Neural progenitor cell (in vitro differentiated cells): ENCODE measurements at regions not wholly inside any gene's neighbourhood (a gene's known extent, or its start where the extent isn't known, plus 50 kb on each side); places are given as distances from the start of the nearest gene placed in this dataset.

Experiments
- DNase-seq: peaks from one replicate; pipeline ENCODE4 v3.0.0-alpha.2; 2016; ENCODE audit warnings: low spot score
- H2AFZ ChIP-seq: fragments of 200-600 bp; sonication (generic); replicated peaks from 2 replicates; pipeline ENCODE4 v1.6.1; 2016; ENCODE audit warnings: antibody characterized with exemption
- H3F3A ChIP-seq: fragments of 200-600 bp; sonication (generic); 2 replicates; pipeline ENCODE4 v1.6.1; 2016; ENCODE audit warnings: antibody characterized with exemption, low read depth
- H3K27ac ChIP-seq: fragments of 200-600 bp; sonication (generic); 2 replicates; pipeline ENCODE4 v1.5.1; 2016; ENCODE audit warnings: mild to moderate bottlenecking
- H3K27me3 ChIP-seq: fragments of 200-600 bp; sonication (generic); 2 replicates; pipeline ENCODE4 v1.6.1; 2016; ENCODE audit warnings: mild to moderate bottlenecking, moderate library complexity
- H3K36me3 ChIP-seq: fragments of 200-600 bp; sonication (generic); 2 replicates; pipeline ENCODE4 v1.5.1; 2016
- H3K4me1 ChIP-seq: fragments of 200-600 bp; sonication (generic); 2 replicates; pipeline ENCODE4 v1.6.1; 2016; ENCODE audit warnings: mixed run types
- H3K4me2 ChIP-seq: fragments of 200-600 bp; sonication (generic); 2 replicates; pipeline ENCODE4 v1.6.1; 2016
- H3K4me3 ChIP-seq: fragments of 200-600 bp; sonication (generic); 2 replicates; pipeline ENCODE4 v1.5.1; 2016
- H3K79me2 ChIP-seq: fragments of 200-600 bp; sonication (generic); 2 replicates; pipeline ENCODE4 v1.6.1; 2016; ENCODE audit warnings: low read depth
- H3K9ac ChIP-seq: fragments of 200-600 bp; sonication (generic); 2 replicates; pipeline ENCODE4 v1.6.1; 2016
- H3K9me3 ChIP-seq: fragments of 200-600 bp; sonication (generic); 2 replicates; pipeline ENCODE4 v1.5.1; 2016; ENCODE audit warnings: low read depth
- H4K20me1 ChIP-seq: fragments of 200-600 bp; sonication (generic); 2 replicates; pipeline ENCODE4 v1.6.1; 2016; ENCODE audit warnings: low read depth
- H3K27ac Mint-ChIP-seq: 3 replicates; pipeline ENCODE4 v1.8.0; 2021; ENCODE audit warnings: mixed read lengths
- H3K27me3 Mint-ChIP-seq: 2 replicates; pipeline ENCODE4 v1.8.0; 2022; ENCODE audit warnings: low read depth, mild to moderate bottlenecking, inconsistent platforms, moderate library complexity, mixed read lengths; ENCODE audit not compliant: insufficient read depth
- H3K36me3 Mint-ChIP-seq: 3 replicates; pipeline ENCODE4 v1.8.0; 2021; ENCODE audit warnings: mixed read lengths
- H3K4me1 Mint-ChIP-seq: 3 replicates; pipeline ENCODE4 v1.8.0; 2021; ENCODE audit warnings: mixed read lengths
- H3K4me3 Mint-ChIP-seq: 3 replicates; pipeline ENCODE4 v1.8.0; 2021; ENCODE audit warnings: mild to moderate bottlenecking, moderate library complexity, mixed read lengths
- H3K9me3 Mint-ChIP-seq: 3 replicates; pipeline ENCODE4 v1.8.0; 2020; ENCODE audit warnings: mixed read lengths
- EZH2 ChIP-seq: fragments of 200-600 bp; sonication (generic); IDR thresholded peaks from 2 replicates; pipeline ENCODE4 v1.6.1; 2017; ENCODE audit warnings: antibody characterized with exemption, mild to moderate bottlenecking, moderate library complexity
- EZH2phosphoT487 ChIP-seq: fragments of 200-600 bp; sonication (generic); IDR thresholded peaks from 2 replicates; pipeline ENCODE4 v1.6.1; 2017; ENCODE audit warnings: antibody characterized with exemption
- TF ChIP-seq, protein P1 (sequence below): fragments of 200-600 bp; sonication (generic); IDR thresholded peaks from 2 replicates; pipeline ENCODE4 v1.5.1; 2017; ENCODE audit warnings: antibody characterized with exemption, mild to moderate bottlenecking

DNA sequence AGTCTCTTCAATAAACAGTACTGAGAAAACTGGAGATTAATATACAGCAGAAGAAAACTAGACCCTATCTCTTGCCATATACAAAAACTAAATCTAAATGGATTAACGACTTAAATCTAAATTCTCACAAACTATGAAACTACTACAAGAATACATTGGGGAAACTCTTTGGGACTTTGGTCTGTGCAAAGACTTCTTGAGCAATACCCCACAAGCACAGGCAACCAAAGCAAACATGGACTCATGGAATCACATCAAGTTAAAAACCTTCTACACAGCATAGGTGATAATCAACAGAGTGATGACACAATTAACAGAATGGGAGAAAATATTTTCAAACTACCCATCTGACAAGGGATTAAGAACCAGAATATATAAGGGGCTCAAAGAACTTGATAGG lies 848.2 kb upstream of the NRXN1 start:
- no peaks in the 10 kb centered on the region for H3K4me1 Mint-ChIP-seq
- TF ChIP-seq EZH2phosphoT487 (no peak), EZH2 (no peak)
- TF ChIP-seq, protein P1, sequence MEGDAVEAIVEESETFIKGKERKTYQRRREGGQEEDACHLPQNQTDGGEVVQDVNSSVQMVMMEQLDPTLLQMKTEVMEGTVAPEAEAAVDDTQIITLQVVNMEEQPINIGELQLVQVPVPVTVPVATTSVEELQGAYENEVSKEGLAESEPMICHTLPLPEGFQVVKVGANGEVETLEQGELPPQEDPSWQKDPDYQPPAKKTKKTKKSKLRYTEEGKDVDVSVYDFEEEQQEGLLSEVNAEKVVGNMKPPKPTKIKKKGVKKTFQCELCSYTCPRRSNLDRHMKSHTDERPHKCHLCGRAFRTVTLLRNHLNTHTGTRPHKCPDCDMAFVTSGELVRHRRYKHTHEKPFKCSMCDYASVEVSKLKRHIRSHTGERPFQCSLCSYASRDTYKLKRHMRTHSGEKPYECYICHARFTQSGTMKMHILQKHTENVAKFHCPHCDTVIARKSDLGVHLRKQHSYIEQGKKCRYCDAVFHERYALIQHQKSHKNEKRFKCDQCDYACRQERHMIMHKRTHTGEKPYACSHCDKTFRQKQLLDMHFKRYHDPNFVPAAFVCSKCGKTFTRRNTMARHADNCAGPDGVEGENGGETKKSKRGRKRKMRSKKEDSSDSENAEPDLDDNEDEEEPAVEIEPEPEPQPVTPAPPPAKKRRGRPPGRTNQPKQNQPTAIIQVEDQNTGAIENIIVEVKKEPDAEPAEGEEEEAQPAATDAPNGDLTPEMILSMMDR, result no peak
- no peaks in the 10 kb centered on the region for H3K36me3 ChIP-seq
- no peak overlapping the region for H3K9ac ChIP-seq
- H3F3A ChIP-seq, result no peaks in the 10 kb centered on the region
- no peaks in the 10 kb centered on the region for H4K20me1 ChIP-seq
- H3K27ac ChIP-seq, result no peak overlapping the region
- no peaks in the 10 kb centered on the region for H3K27me3 Mint-ChIP-seq
- no peaks in the 10 kb centered on the region for H3K9me3 ChIP-seq
- peaks cover 12% of the 10 kb centered on the region for H3K9me3 Mint-ChIP-seq
- H3K4me2 ChIP-seq, result no peak overlapping the region
- H3K4me3 ChIP-seq, result no peak overlapping the region
- no peak overlapping the region for H3K4me3 Mint-ChIP-seq
- no peaks in the 10 kb centered on the region for H3K79me2 ChIP-seq
- H3K27me3 ChIP-seq, result no peaks in the 10 kb centered on the region
- H3K4me1 ChIP-seq, result no peaks in the 10 kb centered on the region
- no peak for DNase-seq
- no peaks in the 10 kb centered on the region for H3K36me3 Mint-ChIP-seq
- H2AFZ ChIP-seq, result no peak overlapping the region
- no peak overlapping the region for H3K27ac Mint-ChIP-seq

DNA sequence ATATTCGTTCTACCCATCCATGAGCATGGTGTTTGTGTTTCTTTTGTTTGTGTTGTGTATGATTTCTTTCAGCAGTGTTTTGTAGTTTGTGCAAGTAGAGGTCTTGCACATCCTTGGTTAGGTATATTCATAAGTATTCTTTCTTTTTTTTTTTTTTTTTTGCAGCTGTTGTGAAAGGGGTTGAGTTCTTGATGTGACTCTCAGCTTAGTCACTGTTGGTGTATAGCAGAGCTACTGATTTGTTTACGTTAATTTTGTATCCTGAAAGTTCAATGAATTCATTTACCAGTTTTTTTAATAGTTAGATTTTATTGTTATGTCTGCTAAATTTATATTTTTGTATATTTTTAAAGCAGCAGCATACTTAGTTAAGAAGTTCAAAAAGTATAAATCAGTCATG lies 834.4 kb upstream of the NRXN1 start:
- no peak overlapping the region for H3K9ac ChIP-seq
- no peaks in the 10 kb centered on the region for H3F3A ChIP-seq
- H3K79me2 ChIP-seq, result no peaks in the 10 kb centered on the region
- Mint-ChIP-seq H3K4me1 (no peaks in the 10 kb centered on the region), H3K9me3 (peaks cover 4% of the 10 kb centered on the region), H3K36me3 (no peaks in the 10 kb centered on the region), H3K4me3 (no peak overlapping the region), H3K27me3 (no peaks in the 10 kb centered on the region), H3K27ac (no peak overlapping the region)
- no peak overlapping the region for H2AFZ ChIP-seq
- H3K4me1 ChIP-seq, result no peaks in the 10 kb centered on the region
- TF ChIP-seq EZH2 (no peak), EZH2phosphoT487 (no peak)
- TF ChIP-seq, protein P1, result no peak
- no peak overlapping the region for H3K4me2 ChIP-seq
- H4K20me1 ChIP-seq, result no peaks in the 10 kb centered on the region
- DNase-seq, result no peak
- H3K4me3 ChIP-seq, result no peak overlapping the region
- no peaks in the 10 kb centered on the region for H3K27me3 ChIP-seq
- H3K36me3 ChIP-seq, result no peaks in the 10 kb centered on the region
- H3K9me3 ChIP-seq, result no peaks in the 10 kb centered on the region
- no peak overlapping the region for H3K27ac ChIP-seq

DNA sequence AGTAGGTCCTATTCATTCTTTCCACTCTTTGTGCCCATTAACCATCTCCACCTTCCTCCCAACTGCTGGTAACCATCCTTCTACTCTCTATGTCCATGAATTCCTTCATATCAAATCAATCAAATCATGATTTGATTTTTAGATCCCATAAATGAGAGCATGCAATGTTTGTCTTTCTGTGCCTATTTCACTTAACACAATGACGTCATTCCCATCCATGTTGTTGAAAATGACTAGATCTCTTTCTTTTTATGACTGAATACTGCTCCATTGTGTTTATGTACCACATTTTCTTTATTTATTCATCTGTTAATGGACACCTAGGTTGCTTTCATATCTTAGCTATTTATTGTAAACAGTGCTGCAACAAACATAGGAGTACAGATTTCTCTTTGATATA lies 827.3 kb upstream of the NRXN1 start:
- H3K27me3 ChIP-seq, result no peaks in the 10 kb centered on the region
- no peaks in the 10 kb centered on the region for H3K36me3 ChIP-seq
- no peaks in the 10 kb centered on the region for H3K79me2 ChIP-seq
- H3F3A ChIP-seq, result no peaks in the 10 kb centered on the region
- Mint-ChIP-seq H3K4me3 (no peak overlapping the region), H3K4me1 (no peaks in the 10 kb centered on the region), H3K27ac (no peak overlapping the region), H3K9me3 (no peaks in the 10 kb centered on the region), H3K36me3 (no peaks in the 10 kb centered on the region), H3K27me3 (peaks cover 3% of the 10 kb centered on the region)
- no peak overlapping the region for H3K27ac ChIP-seq
- no peak for DNase-seq
- no peak overlapping the region for H2AFZ ChIP-seq
- H3K4me2 ChIP-seq, result no peak overlapping the region
- H3K9ac ChIP-seq, result no peak overlapping the region
- H3K4me1 ChIP-seq, result no peaks in the 10 kb centered on the region
- H3K4me3 ChIP-seq, result no peak overlapping the region
- no peak for TF ChIP-seq EZH2
- TF ChIP-seq, protein P1, result no peak
- no peak for TF ChIP-seq EZH2phosphoT487
- H3K9me3 ChIP-seq, result no peaks in the 10 kb centered on the region
- no peaks in the 10 kb centered on the region for H4K20me1 ChIP-seq

DNA sequence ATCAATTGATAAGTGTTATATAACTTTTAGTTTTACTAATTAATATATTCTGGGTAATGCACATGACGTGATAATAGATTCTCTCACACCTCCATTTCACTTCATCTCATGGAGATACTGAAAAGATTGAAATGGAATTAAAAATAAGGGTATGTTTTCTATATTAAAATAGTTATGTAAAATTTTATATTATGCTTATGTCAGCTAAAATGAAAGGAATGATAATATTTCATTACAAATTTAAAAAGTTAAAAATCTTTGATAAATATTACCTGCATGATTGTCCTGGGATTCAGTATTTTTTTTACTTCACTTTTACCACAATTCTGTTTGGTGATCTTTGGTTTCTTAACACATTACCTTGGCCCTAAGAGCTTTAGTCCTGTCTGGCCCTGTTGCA lies 823.8 kb upstream of the NRXN1 start:
- Histone ChIP-seq H3K4me1 (no peaks in the 10 kb centered on the region), H3F3A (no peaks in the 10 kb centered on the region), H3K79me2 (no peaks in the 10 kb centered on the region), H3K4me2 (no peak overlapping the region), H4K20me1 (no peaks in the 10 kb centered on the region), H3K4me3 (no peak overlapping the region), H3K9me3 (no peaks in the 10 kb centered on the region), H2AFZ (no peak overlapping the region), H3K9ac (no peak overlapping the region), H3K36me3 (no peaks in the 10 kb centered on the region), H3K27me3 (no peaks in the 10 kb centered on the region), H3K27ac (no peak overlapping the region)
- Mint-ChIP-seq H3K27me3 (peaks cover 3% of the 10 kb centered on the region), H3K9me3 (no peaks in the 10 kb centered on the region), H3K4me1 (no peaks in the 10 kb centered on the region), H3K27ac (no peak overlapping the region), H3K4me3 (no peak overlapping the region), H3K36me3 (no peaks in the 10 kb centered on the region)
- DNase-seq, result no peak
- TF ChIP-seq EZH2 (no peak), EZH2phosphoT487 (no peak)
- TF ChIP-seq, protein P1, result no peak
